HEK293 (cell line): ENCODE measurements at regions not wholly inside any gene's neighbourhood (a gene's known extent, or its start where the extent isn't known, plus 50 kb on each side); places are given as distances from the start of the nearest gene placed in this dataset.

Experiments used
- CTCF ChIA-PET: fragments of 350-600 bp; formaldehyde crosslinking; extraction: SDS; loops from one replicate; lab custom pipeline; 2021; ENCODE audit warnings: antibody characterized with exemption; lab: Yijun Ruan, JAX
- POLR2A ChIA-PET: fragments of 300-600 bp; formaldehyde crosslinking; extraction: SDS; loops from one replicate; lab custom pipeline; 2020; ENCODE audit warnings: antibody characterized with exemption, inconsistent platforms; lab: Yijun Ruan, JAX
- H3K27ac ChIP-seq: fragments of 200-500 bp; sonication (Bioruptor generic); 2 replicates; pipeline ENCODE4 v1.5.1; 2014; ENCODE audit warnings: low read depth, low read length, control low read depth, inconsistent platforms; ENCODE audit errors: extremely low read depth
- H3K36me3 ChIP-seq, 2 experiments: fragments of 200-500 bp in 1 of 2; sonication (Bioruptor generic) in 1 of 2; 1 replicate in 1 of 2; 2 replicates in 1 of 2; pipeline ENCODE4 v1.5.1; 2014 to 2017; ENCODE audit warnings: inconsistent platforms in 2 of 2, low read length in 2 of 2; ENCODE audit not compliant: control insufficient read depth in 2 of 2, insufficient read depth in 1 of 2
- H3K4me1 ChIP-seq: fragments of 200-500 bp; sonication (Bioruptor generic); 2 replicates; pipeline ENCODE4 v1.5.1; 2014; ENCODE audit warnings: mild to moderate bottlenecking, low read length, inconsistent platforms; ENCODE audit not compliant: control insufficient read depth, insufficient read depth
- H3K4me3 ChIP-seq: 2 replicates; pipeline ENCODE4 v1.5.1; 2011; ENCODE audit warnings: low read depth, mild to moderate bottlenecking, control low read depth, low read length, moderate library complexity
- H3K9me3 ChIP-seq: fragments of 200-500 bp; sonication (Bioruptor generic); 2 replicates; pipeline ENCODE4 v1.5.1; 2014; ENCODE audit warnings: low read depth, low read length, inconsistent platforms; ENCODE audit not compliant: control insufficient read depth, insufficient read depth
- PRDM6 ChIP-seq: fragments of 450-650 bp; formaldehyde crosslinking; IDR thresholded peaks from 2 replicates; pipeline ENCODE4 v1.5.1; 2017; ENCODE audit warnings: missing biosample characterization, missing genetic modification characterization
- SCRT2 ChIP-seq: fragments of 450-650 bp; formaldehyde crosslinking; IDR thresholded peaks from 2 replicates; pipeline ENCODE4 v1.5.1; 2016; ENCODE audit warnings: missing biosample characterization, missing genetic modification characterization
- SP7 ChIP-seq: fragments of 450-650 bp; formaldehyde crosslinking; IDR thresholded peaks from 2 replicates; pipeline ENCODE4 v1.5.1; 2016; ENCODE audit warnings: missing biosample characterization, missing genetic modification characterization
- ZBTB1 ChIP-seq: fragments of 450-650 bp; formaldehyde crosslinking; IDR thresholded peaks from 2 replicates; pipeline ENCODE4 v1.5.1; 2016; ENCODE audit warnings: missing biosample characterization, missing genetic modification characterization
- ZFP69B ChIP-seq: fragments of 450-650 bp; formaldehyde crosslinking; IDR thresholded peaks from 2 replicates; pipeline ENCODE4 v1.5.1; 2016; ENCODE audit warnings: missing biosample characterization, missing genetic modification characterization
- ZNF175 ChIP-seq: fragments of 450-650 bp; formaldehyde crosslinking; IDR thresholded peaks from 2 replicates; pipeline ENCODE4 v1.5.1; 2016; ENCODE audit warnings: missing biosample characterization, missing genetic modification characterization
- ZNF2 ChIP-seq: fragments of 450-650 bp; formaldehyde crosslinking; IDR thresholded peaks from 2 replicates; pipeline ENCODE4 v1.5.1; 2016; ENCODE audit warnings: missing biosample characterization, missing genetic modification characterization
- ZNF26 ChIP-seq: fragments of 450-650 bp; formaldehyde crosslinking; IDR thresholded peaks from 2 replicates; pipeline ENCODE4 v1.5.1; 2016; ENCODE audit warnings: missing biosample characterization, missing genetic modification characterization
- ZNF292 ChIP-seq: fragments of 450-650 bp; formaldehyde crosslinking; IDR thresholded peaks from 2 replicates; pipeline ENCODE4 v1.5.1; 2016; ENCODE audit warnings: low read depth, missing biosample characterization, missing genetic modification characterization, borderline replicate concordance
- ZNF37A ChIP-seq: fragments of 450-650 bp; IDR thresholded peaks from 2 replicates; pipeline ENCODE4 v1.5.1; 2018; ENCODE audit warnings: missing biosample characterization, missing genetic modification characterization
- ZNF514 ChIP-seq: fragments of 450-650 bp; formaldehyde crosslinking; IDR thresholded peaks from 2 replicates; pipeline ENCODE4 v1.5.1; 2016; ENCODE audit warnings: missing biosample characterization, missing genetic modification characterization
- ZNF518A ChIP-seq: fragments of 450-650 bp; formaldehyde crosslinking; conservative IDR thresholded peaks from 2 replicates; pipeline ENCODE4 v1.5.1; 2016; ENCODE audit warnings: low read depth, missing biosample characterization, missing genetic modification characterization
- ZNF571 ChIP-seq: fragments of 450-650 bp; formaldehyde crosslinking; IDR thresholded peaks from 2 replicates; pipeline ENCODE4 v1.5.0; 2017; ENCODE audit warnings: missing biosample characterization, missing genetic modification characterization
- ZNF701 ChIP-seq: fragments of 450-650 bp; formaldehyde crosslinking; IDR thresholded peaks from 2 replicates; pipeline ENCODE4 v1.5.1; 2016; ENCODE audit warnings: missing biosample characterization, missing genetic modification characterization
- ZXDB ChIP-seq: fragments of 450-650 bp; formaldehyde crosslinking; IDR thresholded peaks from 2 replicates; pipeline ENCODE4 v1.5.1; 2016; ENCODE audit warnings: missing biosample characterization, missing genetic modification characterization

- POLR2A ChIA-PET: no interaction called here
- TF ChIP-seq ZNF701 (tag by site-specific recombination): no peak
- no peak for TF ChIP-seq ZNF518A (tag by site-specific recombination)
- no peak for TF ChIP-seq ZBTB1 (tag by site-specific recombination)
- no peak for TF ChIP-seq ZFP69B (tag by site-specific recombination)
- Histone ChIP-seq H3K9me3 (no peaks in the 10 kb centered on the region), H3K4me3 (no peak overlapping the region), H3K36me3 (no peaks in the 10 kb centered on the region), H3K4me1 (no peaks in the 10 kb centered on the region), H3K27ac (no peak overlapping the region)
- CTCF ChIA-PET: interaction anchor here (0.6 kb wide), 1 partner anchor 381 kb away, joined by 3 read pairs; no protein-coding TSS in a partner anchor
Observed at GRCh38 chr12:19846574-19846973, 407.3 kb downstream of the AEBP2 start.

- TF ChIP-seq ZNF26 (tag by site-specific recombination) (no peak), SCRT2 (tag by site-specific recombination) (no peak), ZXDB (tag by site-specific recombination) (no peak), ZNF571 (tag by site-specific recombination) (no peak), PRDM6 (tag by site-specific recombination) (no peak), ZNF37A (tag by site-specific recombination) (no peak), ZNF175 (tag by site-specific recombination) (no peak), ZNF2 (tag by site-specific recombination) (no peak), ZNF292 (tag by site-specific recombination) (no peak), ZNF514 (tag by site-specific recombination) (no peak), SP7 (tag by site-specific recombination) (no peak)
- ChIA-PET POLR2A (no interaction called here), CTCF (interaction anchor here (0.6 kb wide), 1 partner anchor 380 kb away, joined by 3 read pairs; no protein-coding TSS in a partner anchor)
- no peaks in the 10 kb centered on the region for H3K9me3 ChIP-seq
- no peaks in the 10 kb centered on the region for H3K36me3 ChIP-seq
- no peak overlapping the region for H3K27ac ChIP-seq
- no peak overlapping the region for H3K4me3 ChIP-seq
- H3K4me1 ChIP-seq: no peaks in the 10 kb centered on the region
Observed at GRCh38 chr12:19847294-19848059, 408.2 kb downstream of the AEBP2 start.
